COLO829 (cell line): ENCODE measurements at regions not wholly inside any gene's neighbourhood (a gene's known extent, or its start where the extent isn't known, plus 50 kb on each side); places are given as distances from the start of the nearest gene placed in this dataset.
"Not testable (repeated sequence)": the region's sequence is repeated elsewhere in the genome, so short reads cannot be mapped to it uniquely, and the experiment has no call there.

Source experiments
- DNase-seq: peaks from one replicate; pipeline ENCODE4 v3.0.0; 2012; ENCODE audit warnings: low spot score

DNA sequence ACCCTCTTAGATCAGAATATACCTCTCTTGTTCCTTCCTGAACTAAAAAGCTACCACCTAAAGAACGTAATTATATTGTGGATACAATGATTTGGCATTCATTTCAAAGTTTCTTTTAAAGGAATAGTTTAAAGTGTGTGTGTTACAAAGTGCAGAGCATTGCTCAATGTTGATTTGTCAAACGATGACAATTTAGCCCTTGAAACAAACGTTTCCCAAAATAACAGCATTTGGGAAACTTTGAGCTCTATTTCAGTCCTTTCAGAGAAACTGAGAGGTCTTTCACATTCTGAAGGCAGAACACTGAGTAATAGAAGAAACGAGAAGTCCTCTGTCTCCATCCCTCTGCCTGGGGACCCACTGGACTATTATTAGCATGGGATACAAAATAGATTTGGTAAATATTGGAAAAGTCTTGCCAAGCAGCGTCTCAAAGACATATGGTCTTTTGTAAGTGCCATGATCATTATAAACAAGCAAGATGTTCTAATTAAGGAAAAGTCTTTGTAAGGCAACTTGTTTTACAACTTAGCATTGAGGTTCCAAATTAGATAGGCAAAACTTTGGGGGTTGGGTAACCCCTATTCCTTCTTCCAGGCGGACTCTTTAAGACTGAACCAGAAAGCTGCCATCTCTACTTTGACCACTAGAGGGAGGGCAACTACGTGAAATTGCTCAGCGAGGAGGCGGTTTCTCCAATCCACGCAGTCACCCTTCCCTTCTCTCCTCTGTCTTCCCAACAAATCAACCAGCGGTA lies 208.8 kb downstream of the RNF144B start:
- peak; percentile 60 for DNase-seq

DNA sequence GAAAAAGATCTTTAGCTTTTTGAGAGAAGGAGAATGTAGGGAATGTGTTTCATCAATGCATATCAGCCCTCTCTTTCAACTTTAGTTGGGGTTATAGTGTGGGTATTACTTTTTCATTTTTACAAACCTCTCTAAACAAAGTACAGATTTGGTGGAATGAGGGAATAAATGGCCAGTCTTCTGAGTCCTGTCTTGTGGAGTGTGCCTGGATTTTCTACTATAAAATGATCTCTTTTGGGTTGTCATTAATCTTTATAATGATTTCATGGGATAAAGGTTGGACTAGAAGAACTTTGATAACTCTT lies 209.3 kb downstream of the RNF144B start:
- no peak for DNase-seq

DNA sequence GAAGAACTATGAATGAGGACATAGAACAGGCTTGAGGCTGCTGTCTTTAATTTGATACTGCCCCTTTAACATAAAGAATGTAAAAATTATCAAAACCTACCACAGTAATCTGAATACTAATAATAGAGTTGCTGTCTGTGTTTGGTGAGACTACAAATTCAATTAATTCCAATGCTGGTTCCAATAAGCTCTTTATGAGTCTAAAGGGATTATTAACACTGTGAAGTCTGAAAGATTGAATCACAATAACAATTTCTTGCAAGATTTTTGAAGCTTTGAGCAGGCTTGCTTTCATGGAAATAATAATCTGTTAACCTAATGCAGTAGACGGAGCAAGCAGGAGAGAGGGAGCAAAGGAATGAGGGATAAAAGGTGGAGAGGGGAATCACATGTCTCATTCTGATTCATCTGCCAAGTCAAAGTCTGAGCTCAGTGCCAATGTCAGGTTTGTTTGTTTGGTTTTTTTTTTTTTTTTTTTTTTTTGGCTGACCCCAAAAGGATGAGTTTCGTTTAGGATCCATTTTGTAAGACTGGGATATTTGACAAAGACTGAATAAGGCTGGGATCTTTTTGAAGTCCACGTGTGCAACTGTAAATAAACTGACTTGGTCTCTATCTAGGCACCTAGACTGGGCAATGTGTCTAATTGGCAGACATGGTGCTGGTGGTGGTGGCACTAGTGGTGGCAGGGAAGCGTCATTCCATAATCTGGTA lies 211.6 kb downstream of the RNF144B start:
- DNase-seq, result peak; percentile 60

DNA sequence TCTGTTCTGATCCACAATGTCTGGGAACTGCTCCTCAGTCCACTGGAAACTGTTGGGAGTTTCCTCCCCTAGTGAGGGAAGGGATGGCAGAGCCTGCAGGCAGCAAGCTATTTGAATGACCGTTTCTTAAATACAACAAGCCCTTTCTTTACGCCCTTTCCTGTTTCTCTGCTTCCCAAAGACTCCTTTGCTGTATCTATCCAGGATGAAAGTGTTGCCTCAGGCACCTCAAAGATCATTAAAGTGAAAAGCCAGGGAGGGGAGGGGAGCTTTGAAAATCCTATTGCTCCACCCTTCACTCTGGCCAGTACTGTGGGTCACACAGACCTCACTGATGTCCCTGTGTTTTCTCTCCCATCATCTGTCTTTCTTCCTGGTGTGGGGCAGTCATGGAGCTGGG lies 213.1 kb downstream of the RNF144B start:
- DNase-seq, result peak; percentile 94

DNA sequence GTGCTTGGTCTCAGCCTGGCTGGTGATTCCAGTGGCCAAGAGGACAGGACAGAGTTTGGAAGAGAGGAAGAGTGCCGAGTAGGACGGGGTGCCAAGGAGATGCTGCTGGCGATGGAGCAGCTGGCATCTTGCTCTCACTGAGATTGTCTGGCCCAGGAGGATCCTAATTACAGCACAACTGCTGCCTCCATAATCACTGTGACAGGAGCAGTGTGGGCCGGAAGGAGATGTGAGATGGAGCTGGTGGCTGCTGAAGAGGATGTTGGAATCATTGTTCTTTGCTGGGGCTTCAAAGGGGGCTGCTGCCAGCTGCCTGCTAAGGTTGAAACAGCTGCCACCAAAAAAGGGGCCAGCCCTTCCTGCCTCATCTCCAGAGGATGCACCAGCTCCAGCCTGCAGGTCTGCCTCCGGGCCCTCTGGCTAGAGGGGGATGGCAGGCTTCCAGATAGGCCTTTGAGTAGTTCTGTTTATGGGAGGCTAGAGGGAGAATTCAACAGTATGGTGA lies 214.4 kb downstream of the RNF144B start:
- DNase-seq, result no peak

DNA sequence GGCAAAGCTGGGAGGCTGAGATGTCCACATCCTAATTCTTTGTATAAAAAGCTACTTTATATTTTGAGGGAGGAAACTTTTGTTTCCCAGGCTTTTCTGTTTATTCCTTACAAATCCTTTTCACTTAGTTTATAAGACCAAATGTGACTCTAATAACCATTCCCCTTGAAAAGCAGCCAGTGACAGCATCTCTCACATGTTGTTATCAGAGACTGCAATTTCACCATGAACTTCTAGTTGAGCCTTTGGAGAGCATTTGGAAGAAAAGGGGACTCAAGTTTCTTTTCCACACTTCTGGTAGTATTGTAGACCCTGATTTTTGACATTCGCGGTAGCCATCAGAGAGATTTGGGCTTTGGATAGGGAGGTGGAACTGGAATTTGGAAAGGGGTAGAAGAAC lies 215.8 kb downstream of the RNF144B start:
- DNase-seq, result no peak

DNA sequence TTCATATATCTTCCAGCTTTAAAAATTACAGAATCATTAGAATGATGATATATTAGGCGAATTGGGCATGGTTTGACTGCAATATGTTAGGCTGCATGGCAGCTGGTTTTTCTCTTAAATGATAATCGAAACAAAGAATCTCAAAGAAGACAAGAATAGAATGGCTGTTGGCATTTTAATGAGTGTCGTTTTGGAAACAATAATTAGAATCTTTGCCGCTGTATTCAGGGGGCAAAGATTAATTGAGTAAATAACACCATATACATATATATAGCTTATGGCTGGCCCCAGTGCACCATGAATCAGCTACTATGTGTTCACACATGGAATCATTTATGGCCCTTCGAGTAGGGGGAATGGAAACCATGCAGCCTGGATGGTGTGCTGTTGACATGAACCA lies 216.2 kb downstream of the RNF144B start:
- no peak for DNase-seq

DNA sequence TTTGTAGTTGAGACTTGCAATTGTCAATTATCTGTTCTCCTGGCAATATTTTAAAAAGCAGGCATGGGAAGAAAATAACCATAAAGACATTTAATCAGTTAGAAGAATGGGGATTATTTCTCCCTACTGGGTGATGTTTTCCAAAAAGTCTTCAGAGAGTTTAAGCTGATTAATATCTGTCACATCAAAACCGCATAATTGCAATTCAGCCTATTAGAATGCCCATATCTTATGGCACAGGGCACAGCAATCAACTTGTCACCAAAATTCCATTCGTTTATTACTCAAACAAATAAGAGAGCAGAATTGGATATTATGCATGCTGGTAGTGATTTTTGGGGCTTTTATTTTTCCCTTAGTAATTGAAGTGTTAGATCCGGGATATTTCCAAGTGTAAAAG lies 218.7 kb downstream of the RNF144B start:
- no peak for DNase-seq

DNA sequence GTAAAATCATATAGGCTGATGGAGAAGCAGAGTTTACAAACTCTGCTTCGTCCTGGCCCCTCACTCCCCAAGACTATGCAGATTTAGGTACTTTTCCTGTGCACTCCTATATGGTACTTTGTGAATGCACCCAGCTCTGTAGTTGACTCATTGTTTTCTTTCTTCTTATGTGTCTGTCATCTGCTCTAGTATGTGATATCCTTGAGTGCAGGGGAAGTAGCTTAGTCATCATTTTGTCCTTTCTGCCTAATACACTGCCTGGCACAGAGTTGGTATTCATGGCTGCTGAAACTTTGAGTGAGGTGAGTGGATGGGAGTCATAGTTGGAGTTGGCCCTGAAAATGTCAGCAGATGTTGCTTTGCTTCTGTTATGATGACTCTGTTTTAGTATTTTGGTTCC lies 222.6 kb downstream of the RNF144B start:
- no peak for DNase-seq

DNA sequence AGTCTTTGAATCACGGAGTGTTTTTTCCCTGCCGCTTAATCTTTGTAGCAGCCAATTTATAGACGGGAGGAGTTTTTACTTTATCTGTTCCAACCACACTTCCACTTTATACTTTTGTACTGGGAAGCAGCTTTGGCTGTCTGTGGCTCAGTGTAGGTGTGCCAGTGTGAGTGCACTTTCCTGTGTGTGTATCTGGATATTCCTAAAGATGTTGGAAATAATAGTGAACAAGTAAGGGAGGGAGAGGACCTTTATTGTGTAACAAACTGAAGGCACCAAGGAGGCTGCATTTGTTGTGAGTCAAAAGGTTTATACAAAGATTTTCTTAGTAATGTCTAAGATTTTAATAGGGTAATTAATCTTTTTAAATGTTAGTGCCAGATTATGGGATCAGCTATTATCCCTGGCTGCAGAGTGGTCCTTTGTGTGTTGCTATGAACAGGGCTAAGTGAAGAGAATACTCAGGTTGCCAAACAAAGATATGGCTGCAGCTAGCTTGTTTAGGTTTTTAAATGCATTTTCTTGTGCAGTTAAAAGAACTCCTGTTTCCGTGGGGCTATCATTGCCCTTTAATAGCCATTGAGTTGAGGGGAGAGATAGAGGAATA lies 226.3 kb downstream of the RNF144B start:
- no peak for DNase-seq

DNA sequence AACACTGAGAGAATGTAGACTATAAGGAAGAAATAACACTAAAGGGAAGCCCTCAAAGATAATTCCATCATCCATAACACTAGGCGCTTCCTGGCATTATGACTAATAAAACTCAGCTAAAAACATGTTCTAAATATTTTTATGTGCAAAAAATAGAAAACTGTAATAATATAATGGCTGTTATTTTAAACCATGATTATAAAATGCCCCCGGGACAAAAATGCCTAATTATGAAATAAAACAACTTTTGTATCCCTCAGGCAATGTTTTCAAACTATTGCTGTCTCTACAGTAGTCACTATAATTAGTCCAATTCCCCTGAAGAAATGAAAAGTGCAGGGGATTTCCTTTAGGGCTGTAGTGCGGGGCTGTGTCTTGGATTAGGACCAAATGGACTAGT lies 242.4 kb downstream of the RNF144B start:
- no peak for DNase-seq

DNA sequence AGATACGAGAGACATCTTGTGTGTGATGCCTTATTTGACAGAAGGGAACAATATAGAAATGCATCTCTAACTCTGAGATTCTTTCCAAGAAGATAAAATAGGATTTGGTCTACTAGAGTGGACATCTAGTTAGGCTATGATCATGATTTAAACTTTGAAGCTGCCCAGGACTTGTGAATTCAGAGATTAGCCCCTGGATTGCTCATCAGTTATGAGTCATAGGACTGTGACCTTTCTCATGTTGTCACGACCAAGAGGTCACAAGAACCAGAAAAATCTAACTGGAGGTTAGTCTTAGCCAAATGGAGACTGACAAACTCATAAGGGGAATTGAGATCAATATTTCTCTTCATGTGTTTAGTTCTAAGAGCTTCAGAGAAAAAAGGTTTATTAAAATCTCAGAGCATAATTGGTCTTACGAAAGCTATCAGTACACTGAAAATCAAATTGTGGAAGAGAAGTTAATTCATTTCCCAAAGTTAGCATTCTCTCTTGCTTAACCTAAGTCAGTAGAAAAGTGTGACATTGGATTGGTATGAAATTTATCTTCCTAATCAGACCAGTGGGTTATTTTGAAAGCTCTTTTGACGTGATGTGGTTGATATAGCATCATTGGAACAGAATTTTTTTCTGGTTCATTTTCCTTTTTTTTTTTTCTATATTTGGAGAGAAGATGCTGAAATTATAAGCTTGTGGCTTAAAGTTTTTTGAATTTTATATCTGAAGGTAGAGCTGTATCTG lies 245.7 kb downstream of the RNF144B start:
- peak; percentile 58 for DNase-seq

DNA sequence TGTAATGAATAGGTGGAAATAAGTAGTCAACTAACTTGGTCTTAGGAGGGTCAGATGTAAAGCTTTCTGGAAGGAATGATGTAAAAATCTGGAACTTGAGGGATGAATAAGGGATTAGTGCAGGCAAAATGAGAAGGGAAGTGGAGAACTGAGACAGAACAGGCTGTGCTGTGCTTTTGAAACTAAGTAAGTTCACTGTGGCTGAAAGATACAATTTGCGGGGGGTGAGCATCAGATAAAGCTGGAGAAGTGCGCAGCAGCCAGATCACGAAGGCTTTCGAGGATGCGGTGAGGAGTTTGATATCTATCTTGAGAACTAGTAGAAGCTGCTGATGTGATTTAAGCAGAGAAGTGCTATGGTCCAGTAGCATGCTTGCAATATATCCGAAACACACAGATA lies 247.8 kb downstream of the RNF144B start:
- DNase-seq, result no peak

DNA sequence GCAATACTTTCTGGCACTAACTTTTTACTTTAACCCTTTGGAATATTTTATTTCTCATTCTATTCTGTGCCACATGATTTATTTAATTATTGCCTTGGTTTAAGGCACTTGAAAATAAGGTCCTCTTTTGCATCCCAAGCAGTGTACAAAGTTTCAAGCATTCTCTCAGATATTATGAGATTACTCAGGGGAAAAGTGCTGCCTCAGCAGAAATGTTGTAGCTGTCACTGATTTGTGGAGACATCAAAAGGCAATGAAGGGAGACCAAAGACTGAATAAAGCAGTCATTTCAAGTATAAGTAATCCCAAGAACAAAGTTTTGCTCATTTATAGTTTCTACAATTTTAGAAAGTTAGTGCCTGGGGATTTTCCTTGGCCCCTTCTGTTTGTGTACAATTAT lies 253.0 kb downstream of the RNF144B start:
- peak; percentile 37 for DNase-seq

DNA sequence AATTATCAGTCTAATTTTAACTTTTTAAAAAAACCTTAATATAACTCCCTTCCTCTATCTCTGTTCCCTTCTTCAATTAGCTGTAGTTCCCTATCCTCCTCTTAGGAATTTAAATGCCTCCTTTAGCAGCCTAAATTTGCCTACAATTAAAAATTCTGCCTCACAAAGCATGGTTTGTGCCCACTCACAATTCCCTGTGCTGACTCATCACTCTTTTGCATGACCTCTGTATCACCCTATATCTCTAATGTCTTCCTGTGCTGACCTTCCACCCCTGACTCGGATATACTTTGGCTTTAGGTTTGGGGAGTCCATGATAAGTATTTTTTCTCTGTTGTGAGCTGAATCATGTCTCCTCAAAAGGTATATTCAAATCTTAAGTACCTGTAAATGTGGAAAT lies 253.6 kb downstream of the RNF144B start:
- DNase-seq, result peak; percentile 80

DNA sequence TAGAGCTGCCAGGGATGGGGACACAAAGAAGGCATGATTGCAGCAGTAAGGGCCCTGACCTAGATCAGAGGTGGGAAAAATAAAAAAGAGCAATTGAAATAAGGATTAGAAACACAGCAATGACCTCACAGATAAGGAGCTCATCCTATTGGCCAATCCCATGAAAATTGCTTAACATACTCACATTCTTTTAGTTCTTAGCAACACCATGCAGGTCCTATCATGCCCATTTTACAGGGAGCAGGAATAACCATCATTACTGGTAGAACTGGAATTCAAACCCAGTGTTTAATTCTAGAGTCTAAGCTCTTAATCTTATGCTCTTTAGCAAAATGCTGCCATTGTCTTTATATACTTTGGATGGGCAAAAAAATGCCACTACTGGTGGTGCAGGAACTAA lies 267.7 kb downstream of the RNF144B start:
- DNase-seq, result no peak

DNA sequence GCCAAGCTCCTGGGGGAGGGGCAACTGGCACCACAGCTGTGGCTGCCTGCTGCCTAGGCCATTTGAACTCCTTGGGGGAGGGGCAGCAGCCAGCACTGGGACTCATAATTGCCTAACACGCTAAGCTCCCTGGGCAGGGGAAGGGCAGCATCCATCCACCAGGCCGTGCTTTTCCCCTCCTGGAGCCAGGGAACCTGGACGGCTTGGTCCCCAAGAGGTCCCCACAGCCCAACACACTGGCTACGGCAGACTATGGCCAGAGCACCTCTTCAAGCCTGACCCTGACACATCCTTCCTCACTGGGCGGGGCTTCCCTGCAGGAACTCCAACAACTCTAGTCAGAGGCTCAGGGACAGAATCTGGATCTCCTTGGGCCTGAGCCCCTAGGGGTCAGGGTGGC lies 269.4 kb downstream of the RNF144B start:
- no peak for DNase-seq

DNA sequence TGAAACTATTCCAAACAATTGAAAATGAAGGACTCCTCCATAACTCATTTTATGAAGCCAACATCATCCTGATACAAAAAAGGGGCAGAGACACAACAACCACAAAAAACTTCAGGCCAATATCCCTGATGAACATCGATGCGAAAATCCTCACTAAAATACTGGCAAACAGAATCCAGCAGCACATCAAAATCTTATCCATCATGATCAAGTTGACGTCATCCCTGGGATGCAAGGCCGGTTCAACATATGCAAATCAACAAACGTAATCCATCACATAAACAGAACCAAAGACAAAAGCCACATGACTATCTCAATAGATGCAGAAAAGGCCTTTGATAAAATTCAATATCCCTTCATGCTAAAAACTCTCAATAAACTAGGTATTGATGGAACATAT lies 272.8 kb downstream of the RNF144B start:
- DNase-seq, result not testable (repeated sequence)

DNA sequence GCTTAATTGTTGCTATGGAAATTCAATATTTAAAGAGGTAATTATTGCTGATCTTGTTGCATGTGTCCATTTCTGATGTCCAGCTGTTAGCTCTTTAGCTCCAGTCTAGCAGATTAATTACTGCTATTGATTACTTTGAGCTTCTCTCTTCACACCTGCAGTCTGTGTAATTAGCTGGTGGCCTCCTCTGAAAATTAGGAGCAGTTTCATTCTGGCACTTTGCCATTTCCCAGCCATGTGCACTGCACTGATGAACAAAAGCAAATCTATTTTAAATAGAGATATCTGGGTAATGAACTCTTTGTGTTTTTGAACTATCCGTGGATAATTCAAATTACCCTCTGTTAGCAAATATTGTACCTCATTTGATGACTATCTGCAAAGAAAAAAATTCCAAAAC lies 275.9 kb downstream of the RNF144B start:
- DNase-seq, result no peak

DNA sequence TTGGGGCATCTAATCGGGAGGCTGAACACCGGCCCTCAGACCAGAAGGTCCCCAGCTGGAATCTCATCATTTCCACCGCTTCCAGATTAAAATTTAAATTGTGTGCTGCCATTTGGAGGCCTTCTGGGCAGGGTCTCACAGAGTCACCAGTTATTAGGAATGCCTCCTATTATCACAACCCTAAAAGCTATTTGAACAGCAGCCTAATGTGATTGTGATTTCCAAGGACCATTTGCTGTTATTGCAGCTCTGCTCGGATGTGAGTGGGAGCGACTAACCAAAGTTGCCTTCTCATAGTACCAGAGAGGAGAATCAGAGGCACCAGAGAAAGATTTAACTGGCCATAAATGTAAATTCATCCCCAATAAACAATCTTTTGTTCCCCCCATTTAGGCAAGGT lies 277.3 kb downstream of the RNF144B start:
- DNase-seq, result no peak

DNA sequence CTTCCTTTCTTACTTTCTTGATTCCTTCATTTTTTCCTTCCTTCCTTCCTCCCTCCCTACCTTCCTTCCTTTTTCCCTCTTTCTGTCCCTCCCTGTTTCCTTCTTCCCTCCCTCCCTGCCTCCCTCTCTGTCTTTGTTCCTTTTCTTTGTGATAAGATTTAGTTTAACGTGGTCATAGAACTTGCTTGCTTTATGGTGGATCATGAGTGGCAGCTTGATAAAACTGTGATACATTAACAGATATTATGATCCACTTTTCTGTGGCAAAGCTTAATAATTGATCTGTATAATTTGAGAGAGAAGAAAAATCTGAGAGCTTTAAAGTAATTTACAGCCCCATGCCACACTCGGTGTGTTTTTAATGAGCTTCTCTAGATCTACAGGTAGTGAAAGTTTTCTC lies 280.5 kb downstream of the RNF144B start:
- no peak for DNase-seq

DNA sequence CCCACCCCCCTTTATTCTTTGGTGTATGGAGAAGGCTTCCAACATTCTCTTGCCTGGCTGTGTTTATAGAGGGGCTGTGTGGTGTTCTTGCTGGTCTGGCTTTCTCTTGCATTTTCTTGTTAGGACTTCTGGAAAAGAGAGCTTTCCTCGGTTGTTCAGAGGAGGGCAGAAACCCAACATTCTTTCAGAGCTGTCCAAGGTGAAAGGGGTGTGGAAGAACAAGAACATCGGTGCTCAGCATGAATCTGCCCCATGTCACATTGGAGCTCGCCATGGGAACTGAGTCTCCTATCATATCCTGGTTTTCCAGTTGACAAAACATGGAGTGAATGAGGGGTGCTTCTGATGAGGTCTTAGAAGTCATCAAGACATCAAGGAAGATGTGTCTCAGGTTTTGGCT lies 281.8 kb downstream of the RNF144B start:
- DNase-seq, result no peak

DNA sequence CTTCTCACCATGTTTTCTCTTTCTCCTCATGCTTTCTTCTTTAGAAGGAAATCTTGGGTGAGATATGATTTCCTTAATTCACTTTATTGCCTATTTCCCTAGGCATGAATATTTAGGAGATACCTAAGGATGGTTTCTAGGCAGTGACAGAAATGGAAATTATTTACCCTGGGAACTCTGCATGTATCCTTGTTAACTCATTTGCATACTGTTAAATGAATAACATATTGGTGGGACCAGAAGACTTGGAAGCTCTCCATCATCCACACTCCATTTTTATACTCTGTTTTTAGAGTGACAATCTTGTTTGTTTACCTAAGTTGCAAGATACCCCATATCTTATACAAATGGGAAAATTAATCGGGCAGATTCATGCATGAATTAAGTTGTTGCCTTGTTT lies 285.7 kb downstream of the RNF144B start:
- DNase-seq, result no peak
